SK-N-MC (cell line): ENCODE measurements at regions not wholly inside any gene's neighbourhood (a gene's known extent, or its start where the extent isn't known, plus 50 kb on each side); places are given as distances from the start of the nearest gene placed in this dataset.

Experiments used
- EZH2 ChIP-seq: fragments of 200-600 bp; sonication (generic); IDR thresholded peaks from one replicate; pipeline ENCODE4 v1.6.1; 2017; ENCODE audit warnings: antibody characterized with exemption
- FOXP2 ChIP-seq: optimal IDR thresholded peaks from 2 replicates; pipeline ENCODE3; 2011; ENCODE audit warnings: mild to moderate bottlenecking, moderate library complexity; ENCODE audit not compliant: insufficient read depth; ENCODE audit errors: extremely low read length, control extremely low read depth
- POLR2AphosphoS5 ChIP-seq: IDR thresholded peaks from 2 replicates; pipeline ENCODE4 v1.6.1; 2012; ENCODE audit warnings: mild to moderate bottlenecking, low read depth, low read length, borderline replicate concordance

DNA sequence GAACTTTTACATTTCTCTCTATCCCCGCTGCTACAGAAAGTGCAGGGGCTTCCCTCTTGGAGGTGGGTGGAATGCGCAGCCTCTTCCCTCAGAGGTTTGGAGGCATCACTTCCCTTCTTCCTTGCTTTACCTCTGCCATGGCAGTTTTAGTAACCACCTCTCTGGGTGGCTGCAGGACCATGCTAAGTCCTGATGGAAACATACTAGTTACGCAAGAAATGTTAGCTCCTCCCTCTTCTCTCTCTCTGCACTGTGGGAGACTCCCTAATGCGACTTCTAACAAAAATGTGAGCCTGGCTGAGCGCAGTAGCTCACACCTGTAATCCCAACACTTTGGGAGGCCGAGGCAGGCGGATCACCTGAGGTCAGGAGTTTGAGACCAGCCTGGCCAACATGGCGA lies 116.8 kb upstream of the RAB6C start:
- TF ChIP-seq POLR2AphosphoS5 (no peak), EZH2 (no peak), FOXP2 (no peak)
